Bronchial epithelial cell (primary cell): ENCODE measurements at regions not wholly inside any gene's neighbourhood (a gene's known extent, or its start where the extent isn't known, plus 50 kb on each side); places are given as distances from the start of the nearest gene placed in this dataset.

Source experiments
- DNase-seq: peaks from one replicate; pipeline ENCODE4 v3.0.0-alpha.2; 2010; ENCODE audit warnings: low read depth
- FAIRE-seq: peaks from 2 replicates; lab custom pipeline; 2011; peaks lifted over from hg19 to GRCh38; lab: Jason Lieb, UNC
- H3K27me3 ChIP-seq: 2 replicates; pipeline ENCODE4 v1.5.1; 2011; ENCODE audit warnings: low read length; ENCODE audit not compliant: control insufficient read depth, insufficient read depth
- H3K36me3 ChIP-seq: 2 replicates; pipeline ENCODE4 v1.5.1; 2011; ENCODE audit warnings: low read length; ENCODE audit not compliant: control insufficient read depth, insufficient read depth
- H3K4me3 ChIP-seq: 2 replicates; pipeline ENCODE4 v1.5.1; 2011; ENCODE audit warnings: mild to moderate bottlenecking, low read depth, low read length, control low read depth
- CTCF ChIP-seq: IDR thresholded peaks from 2 replicates; pipeline ENCODE4 v1.5.1; 2011; ENCODE audit warnings: mild to moderate bottlenecking, moderate library complexity, low read length, control low read depth, inconsistent platforms; ENCODE audit not compliant: insufficient read depth, severe bottlenecking

GRCh38 chr5:141735823-141736222 lies 53.8 kb upstream of the ARAP3 start:
- TF ChIP-seq CTCF: no peak
- FAIRE-seq (no peak), DNase-seq (no peak)
- H3K36me3 ChIP-seq: no peaks in the 10 kb centered on the region
- H3K4me3 ChIP-seq: no peak overlapping the region
- no peaks in the 10 kb centered on the region for H3K27me3 ChIP-seq

GRCh38 chr5:141734501-141735229 lies 52.6 kb upstream of the ARAP3 start:
- TF ChIP-seq CTCF: no peak
- FAIRE-seq (peak; percentile 62), DNase-seq (peak; percentile 70)
- no peaks in the 10 kb centered on the region for H3K27me3 ChIP-seq
- no peaks in the 10 kb centered on the region for H3K36me3 ChIP-seq
- no peak overlapping the region for H3K4me3 ChIP-seq

- TF ChIP-seq CTCF: no peak
- FAIRE-seq (no peak), DNase-seq (no peak)
- Histone ChIP-seq H3K36me3 (no peaks in the 10 kb centered on the region), H3K4me3 (no peak overlapping the region), H3K27me3 (no peaks in the 10 kb centered on the region)
These were observed 51.2 kb upstream of the ARAP3 start for GRCh38 chr5:141733198-141733597.

GRCh38 chr5:141732417-141732816 lies 50.4 kb upstream of the ARAP3 start:
- Histone ChIP-seq H3K36me3 (no peaks in the 10 kb centered on the region), H3K27me3 (no peaks in the 10 kb centered on the region), H3K4me3 (no peak overlapping the region)
- DNase-seq (no peak), FAIRE-seq (no peak)
- no peak for TF ChIP-seq CTCF
